ENCODE measurements at regions not wholly inside any gene's neighbourhood (a gene's known extent, or its start where the extent isn't known, plus 50 kb on each side); places are given as distances from the start of the nearest gene placed in this dataset.
"Not testable (repeated sequence)": the region's sequence is repeated elsewhere in the genome, so short reads cannot be mapped to it uniquely, and the experiment has no call there.

DNA sequence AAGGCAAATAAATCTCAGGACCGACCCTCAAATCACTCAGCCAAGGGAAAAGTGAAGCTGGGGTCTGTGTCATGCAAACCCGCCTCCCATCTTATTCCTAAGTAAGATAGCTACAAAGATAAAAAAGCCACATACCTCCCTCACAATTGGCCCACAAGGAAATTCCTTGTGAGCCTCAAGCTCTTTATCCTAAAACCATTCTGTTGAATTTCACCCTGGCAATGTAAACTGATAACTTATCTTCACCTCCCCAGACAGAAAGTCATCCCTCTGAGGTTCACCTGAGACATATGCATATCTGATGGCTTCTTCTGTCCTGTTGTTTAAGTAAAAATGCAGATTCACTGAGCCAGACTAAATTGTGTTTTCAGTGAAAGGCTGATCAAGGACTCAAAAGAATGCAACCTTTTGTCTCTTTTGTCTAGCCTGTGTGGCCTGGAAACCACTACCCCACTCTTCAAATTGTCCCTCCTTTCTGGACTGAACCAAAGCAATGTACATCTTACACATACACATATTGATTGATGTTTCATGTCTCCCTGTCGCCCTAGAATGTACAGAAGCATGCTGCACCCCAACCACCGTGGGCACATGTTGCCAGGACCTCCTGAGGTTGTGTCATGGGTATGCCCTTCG lies 91.3 kb downstream of the MFAP3L start:
- DNase-seq, result no peak

DNA sequence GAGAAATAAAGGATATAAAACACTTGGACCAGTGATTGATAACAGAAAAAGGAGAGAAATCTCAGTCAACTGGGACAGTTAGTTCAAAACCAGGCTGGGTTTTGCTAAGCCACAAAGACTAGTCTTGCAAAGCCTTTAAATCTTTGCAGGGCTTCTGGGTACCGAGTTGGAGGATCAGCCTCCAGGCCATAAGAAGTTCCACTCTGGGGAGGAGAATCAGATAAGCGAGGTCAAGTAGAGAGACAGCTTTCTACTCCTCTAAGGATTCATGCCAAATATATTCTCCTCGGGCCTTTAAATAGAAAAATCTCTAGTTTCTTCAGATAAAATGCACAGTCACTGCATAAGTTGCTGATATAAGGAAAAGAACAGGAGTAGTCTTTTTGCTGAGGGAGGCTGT lies 92.7 kb downstream of the MFAP3L start:
- DNase-seq, result no peak

DNA sequence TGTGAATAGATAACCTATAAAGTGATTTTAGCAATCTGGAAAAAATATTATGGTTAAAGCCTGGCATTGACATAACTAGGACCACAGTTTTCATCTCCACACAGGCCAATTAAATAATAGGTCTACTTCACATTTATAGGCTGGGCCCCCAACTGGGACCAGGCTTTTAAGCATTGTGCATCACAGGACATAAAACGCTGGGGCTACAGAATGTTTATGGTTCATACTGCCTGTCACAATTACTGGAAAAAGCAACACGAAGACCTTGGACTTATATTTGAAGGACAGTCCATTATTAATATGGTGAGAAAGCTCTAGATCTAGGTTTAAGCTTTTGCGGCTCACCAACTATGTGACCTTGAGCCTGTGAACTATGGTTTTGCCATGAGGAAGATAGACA lies 94.2 kb downstream of the MFAP3L start:
- DNase-seq, result no peak

DNA sequence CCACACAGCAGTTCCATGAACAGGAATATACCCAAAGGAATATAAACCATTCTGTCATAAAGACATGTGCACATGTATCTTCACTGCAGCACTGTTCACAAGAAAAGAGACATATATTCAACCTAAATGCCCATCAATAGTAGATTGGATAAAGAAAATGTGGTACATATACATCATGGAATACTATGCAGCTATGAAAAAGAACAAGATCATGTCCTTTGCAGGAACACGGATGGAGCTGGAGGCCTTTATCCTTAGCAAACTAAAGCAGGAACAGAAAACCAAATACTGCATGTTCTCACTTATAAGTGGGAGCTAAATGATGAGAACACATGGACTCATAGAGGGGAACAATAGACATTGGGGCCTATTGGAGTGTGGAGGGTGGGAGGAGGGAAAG lies 95.4 kb downstream of the MFAP3L start:
- not testable (repeated sequence) for DNase-seq

DNA sequence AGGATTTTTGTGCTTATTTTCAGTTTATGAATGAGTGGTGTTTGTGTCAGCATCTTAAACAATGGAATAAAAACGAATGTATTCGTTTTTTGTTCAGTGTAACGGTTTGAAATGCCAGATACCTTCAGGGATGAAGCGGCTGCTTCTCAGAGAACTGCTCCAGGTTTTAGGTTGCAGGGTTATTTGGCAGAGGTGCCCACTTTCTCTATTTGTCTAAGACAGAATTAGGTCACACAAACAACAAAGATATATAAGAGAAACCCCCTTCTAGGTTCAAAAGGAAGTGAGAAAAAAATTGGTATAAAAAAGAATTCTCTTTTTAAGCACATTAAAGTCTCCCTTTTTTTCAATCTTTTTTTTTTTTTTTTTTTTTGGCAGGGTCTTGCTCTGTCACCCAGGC lies 98.9 kb downstream of the MFAP3L start:
- no peak for DNase-seq

DNA sequence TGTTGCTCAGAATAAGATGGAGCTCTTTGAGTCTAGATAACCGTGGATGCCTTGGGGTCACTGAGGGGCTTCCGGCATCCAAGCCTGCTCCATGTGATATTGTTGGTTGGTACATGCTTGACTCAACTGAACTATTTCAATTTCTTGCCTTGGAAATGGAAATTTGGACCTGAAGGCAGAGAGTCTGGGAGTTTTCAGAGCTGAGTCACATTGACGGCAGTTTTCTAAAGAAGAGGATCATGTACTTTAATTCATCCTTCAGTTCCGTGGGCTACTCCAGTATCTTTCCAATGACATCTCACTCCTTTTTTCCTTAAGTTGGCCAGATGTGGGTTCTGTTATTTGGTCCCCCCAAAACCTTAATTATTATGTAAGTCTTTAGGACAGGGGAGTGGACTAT lies 100.5 kb downstream of the MFAP3L start:
- DNase-seq, result no peak

DNA sequence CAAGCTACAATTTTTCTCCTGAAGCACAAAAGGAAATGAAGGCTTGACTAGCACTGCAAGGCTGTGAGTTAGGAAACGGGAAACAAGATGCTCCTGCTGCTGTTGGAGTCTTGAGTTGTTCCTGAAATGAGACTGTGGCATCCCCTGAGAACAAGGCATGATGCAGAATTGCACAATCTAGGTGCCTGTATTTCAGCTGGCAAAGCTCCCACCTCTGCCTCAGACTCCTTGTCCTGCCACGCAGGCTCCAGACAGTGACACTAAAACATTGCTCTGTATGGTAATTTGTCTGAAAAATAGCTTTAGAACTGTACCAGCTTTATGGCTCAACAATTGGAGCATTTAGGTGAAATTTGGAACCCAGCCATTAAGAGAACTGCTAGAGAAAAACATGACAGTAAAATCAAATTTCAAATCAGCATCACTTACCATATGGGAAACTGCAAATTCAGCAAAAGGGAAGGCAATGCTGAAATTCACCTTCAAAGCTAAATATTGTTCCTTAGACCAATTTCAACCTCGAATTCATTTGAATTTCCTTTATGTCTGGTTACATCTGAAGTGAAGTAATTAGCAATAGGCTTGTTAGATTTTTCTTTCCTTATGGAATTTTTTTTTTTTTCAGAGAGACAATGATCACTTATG lies 103.4 kb downstream of the MFAP3L start:
- DNase-seq, result no peak

DNA sequence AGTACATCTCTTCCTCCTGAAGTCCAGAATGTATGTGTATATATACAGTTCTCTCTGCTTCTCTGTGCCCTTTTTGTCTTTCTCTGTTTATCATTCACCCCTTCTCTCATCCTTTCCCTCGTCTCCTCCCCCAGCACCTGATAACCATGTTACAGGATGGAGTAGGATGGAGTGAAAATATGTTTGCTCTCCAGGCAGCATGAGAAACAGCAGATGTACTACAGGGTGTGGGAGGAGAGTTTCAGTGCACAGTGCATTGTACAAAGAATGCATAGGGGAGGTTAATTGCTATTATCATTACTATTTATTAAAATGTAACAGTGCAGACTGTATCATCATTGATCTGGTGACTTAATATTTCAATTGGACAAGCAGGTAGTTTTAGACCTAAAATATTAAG lies 104.5 kb downstream of the MFAP3L start:
- DNase-seq, result no peak

DNA sequence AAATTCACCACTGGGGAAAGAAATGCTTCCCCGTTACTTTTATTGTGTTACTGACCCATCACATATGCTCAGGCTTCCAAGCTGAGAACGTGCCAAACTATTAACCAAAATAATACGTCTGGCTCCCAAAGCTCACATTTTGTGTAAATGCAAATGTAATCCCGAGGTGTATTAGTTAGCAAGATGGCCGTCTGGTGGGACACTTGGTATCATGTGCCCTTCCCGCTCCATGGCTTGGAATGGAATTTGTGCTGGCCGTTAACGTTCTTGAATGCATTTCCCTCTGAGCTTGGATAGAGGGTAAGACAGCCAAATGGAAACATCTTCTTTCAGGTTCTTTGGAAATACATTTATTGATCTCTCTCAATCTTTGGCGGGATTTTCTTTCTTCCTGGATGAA lies 105.0 kb downstream of the MFAP3L start:
- DNase-seq, result no peak

DNA sequence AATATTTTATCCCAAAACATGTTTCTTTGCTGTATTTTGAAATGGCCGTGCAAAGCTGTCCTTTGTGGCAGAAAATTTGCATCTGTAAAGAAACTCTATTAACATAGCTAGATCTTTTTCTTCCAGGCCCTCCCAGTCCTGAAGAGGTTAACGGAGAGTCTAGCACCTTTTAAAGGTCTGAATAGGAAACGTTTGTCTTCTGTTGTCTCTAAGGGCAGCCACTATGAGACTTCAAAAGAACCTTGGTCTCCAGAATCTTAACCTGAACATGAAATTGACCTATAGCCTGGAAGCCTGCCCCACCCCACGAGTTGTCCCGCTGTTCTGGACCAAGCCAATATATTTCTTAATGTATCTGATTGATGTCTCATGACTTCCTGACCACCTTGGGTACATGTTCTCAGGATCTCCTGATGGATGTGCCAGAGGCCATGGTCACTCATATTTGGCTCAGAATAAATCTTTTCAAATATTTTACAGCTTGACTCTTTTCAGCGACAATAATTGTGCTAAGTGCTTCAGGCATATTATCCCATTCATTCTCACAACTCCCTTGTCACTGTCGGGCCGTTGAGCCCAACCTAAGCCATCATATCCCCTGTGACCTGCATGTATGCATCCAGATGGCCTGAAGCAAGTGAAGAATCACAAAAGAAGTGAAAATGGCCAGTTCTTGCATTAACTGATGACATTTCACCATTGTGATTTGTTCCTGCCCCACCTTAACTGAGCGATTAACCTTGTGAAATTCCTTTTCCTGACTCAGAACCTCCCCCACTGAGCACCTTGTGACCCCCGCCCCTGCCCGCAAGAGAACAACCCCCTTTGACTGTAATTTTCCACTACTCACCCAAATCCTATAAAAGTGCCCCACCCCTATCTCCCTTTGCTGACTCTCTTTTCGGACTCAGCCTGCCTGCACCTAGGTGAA lies 106.7 kb downstream of the MFAP3L start:
- not testable (repeated sequence) for DNase-seq

DNA sequence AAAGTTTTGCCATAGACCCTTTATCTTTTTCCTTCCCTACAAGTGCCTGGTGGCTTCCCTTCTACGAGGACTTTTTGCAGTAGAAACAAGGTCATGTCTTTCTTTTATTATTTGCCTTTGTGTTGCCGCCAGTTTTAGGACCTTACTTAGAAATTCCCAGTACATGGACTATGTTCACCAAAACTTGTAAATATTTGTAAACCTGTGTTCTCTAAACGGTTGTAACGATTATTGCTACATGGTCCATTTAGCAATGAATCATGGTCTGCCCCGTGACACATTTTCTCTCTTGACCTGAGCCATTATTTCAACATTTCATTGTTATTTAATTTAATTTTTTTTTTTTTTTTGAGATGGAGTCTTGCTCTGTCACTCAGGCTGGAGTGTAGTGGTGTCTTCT lies 110.7 kb downstream of the MFAP3L start:
- no peak for DNase-seq

DNA sequence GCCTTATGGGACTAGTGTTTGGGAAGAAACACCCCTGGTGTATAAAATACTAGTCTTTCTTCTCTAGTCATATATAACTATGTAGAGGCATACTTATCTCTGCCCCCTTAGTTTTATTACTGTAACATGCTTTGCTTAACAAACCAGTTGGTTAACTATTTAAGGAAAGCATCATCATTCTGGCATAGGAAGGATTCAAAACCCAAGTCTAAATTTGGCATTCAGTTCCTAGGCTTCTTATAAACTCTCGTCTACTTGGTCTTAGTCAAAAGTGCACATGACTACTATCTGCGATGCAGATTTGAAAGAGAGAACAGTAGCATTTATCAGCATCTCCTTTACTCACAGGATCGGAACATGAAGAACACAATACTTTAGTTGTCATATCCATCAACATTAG lies 111.3 kb downstream of the MFAP3L start:
- DNase-seq, result no peak

DNA sequence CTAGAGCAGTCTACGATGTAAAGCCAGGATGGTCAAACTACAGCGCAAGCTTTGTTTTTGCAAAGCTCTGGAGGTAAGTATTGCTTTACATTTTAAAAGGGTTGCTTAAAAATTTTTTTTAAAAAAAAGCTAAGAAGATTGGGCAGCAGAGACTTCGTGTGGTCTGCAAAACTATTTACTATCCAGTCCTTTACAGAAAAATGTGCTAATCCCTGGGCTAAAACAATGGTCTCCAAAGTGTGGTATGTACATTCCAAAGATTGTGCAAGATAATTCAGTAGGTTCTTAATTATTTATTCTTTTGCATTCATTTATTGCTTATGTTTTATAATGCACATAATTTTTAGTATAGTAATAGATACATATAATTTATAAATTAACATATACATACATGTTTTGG lies 113.2 kb downstream of the MFAP3L start:
- no peak for DNase-seq

DNA sequence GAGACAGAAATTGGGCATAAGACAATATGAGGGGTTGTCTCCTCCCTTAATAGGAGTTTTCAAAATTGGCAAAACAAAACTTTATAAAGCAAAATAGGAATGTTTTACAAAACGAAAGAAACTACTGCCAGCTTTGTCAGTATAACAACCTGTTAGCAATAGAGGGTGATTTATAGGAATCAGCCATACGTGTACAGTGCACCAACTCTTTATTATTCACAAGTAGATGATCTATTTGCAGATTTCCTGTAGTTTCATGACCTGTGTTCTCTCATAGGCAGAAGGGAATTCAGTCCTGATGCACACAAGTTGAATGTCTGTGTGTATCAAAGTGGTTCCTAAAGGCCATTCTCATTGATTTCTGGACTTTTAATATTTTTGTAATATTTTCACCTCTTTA lies 116.3 kb downstream of the MFAP3L start:
- DNase-seq, result no peak

DNA sequence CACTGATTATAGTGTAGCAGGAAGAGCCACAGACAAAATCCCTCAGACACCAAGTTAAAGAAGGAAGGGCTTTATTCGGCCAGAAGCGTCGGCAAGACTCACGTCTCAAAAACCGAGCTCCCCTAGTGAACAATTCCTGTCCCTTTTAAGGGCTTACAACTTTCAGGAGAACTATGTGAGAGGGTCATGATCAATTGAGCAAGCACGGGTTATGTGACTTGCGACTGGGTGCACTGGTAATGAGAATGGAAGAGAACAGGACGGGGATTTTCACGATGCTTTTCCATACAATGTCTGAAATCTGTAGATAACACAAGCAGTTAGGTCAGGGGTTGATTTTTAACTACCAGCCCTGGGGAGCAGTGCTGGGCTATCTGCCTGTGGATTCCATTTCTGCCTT lies 116.7 kb downstream of the MFAP3L start:
- no peak for DNase-seq

DNA sequence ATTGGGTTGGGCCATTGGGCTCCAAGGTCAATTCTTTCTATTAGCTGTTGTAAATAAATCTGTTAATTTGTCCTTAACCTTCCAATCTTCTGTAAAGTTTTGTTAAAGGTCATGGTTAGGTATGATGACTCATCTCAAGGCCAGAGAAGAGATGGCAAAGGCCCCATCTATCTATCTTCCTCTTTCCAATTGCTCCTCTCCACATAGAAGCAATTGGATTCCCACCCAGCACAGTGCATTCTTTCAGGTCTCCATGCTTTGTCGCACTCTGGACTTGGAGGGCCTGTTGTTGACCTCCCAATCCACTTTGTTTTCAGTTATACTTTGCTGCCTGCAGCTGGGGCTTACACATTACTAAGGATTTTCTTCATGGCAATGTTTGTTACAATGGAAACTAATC lies 118.5 kb downstream of the MFAP3L start:
- DNase-seq, result no peak

DNA sequence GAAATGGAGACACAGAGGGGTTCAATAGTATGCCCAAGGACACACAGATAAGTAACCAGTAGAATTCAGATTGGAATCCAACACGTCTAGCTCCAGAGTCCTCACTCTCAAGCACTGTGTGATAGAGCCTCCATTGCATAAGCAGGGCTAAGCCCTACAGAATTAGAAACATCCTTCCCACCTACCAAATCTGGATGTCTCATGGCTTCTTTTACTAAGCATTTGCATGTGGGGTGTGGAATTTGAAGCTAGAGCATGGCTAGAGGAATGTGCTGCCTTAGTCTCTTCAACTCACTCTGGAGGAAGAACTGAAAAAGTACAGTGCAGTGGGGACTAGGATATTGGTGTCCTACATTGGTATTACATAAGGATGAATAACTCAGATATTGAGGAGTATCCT lies 119.4 kb downstream of the MFAP3L start:
- no peak for DNase-seq

DNA sequence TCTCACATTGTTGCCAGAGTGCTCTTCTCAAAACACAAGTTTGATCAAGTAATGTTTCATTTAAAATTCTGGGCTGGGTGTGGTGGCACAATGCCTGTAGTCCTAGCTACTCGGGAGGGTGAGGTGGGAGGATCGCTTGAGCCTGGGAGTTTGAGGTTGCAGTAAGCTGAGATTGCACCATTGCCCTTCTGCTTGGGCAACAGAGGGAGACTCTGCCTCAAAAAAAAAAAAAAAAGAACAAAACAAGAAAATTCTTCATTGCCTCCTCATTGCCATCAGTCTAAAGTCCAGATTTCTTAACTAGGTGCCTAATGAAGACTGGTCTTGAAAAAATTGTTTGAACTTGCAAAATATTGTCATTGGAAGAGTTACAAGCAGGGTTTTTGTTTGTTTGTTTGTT lies 120.1 kb downstream of the MFAP3L start:
- no peak for DNase-seq

DNA sequence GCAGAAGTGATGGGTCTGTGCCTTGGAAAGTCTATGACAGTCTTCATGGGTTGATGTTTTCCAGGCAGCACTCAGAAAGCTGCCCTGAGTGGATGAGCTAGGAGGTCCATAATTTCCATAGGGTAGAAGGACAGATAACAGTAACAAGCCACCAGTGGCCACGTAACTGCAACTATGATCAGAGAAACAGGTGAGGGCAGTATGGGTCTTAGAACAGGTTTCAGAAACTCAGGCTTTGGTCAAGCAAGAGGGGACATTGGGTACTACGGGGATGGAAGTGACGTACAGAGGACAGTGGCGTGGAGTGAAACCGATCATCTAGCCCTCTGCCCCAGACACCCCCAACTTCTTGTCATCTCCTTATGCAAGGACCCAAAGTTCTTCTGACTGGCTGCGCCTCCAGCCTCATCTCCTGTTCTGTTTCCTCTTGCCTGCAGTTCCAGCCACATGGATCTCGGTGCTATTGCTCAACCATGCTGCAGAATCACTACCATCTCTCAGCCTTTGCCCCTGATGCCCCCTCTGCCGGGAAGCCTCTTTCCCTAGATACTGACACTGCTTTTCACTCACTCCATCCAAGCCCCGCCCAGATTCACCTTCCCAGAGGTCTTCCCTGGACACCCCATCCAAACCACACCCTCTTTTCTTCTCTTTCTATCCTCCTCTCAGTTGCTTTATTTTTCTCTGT lies 123.4 kb downstream of the MFAP3L start:
- DNase-seq, result no peak

DNA sequence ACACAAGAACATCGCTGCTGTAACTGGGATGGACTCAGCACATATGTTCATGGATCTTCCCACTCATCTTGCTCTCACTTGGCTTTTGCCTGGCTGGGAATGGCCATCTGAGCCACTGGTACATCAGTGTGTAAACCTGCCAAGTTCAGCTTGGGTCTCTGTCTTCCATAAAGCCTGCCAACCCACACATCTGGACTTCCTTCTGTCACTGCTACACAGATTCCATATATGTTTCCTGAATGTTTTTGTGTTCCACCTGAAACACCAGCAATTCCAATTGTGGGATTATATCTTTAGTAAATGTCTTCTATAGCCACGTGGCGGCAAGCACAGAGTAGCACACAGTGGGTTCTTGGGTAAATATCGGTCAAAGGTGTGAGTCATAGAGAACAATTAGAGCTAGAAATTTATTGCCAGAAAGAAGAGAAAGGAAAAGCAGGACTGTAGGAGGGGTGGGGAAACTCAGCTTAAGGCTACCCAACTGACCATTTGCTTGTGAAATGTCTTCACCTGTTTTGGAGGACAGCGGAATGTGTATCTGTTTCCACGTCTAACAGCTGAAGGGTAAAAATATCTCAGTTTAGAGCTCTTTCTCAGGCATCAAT lies 125.9 kb downstream of the MFAP3L start:
- DNase-seq, result no peak

DNA sequence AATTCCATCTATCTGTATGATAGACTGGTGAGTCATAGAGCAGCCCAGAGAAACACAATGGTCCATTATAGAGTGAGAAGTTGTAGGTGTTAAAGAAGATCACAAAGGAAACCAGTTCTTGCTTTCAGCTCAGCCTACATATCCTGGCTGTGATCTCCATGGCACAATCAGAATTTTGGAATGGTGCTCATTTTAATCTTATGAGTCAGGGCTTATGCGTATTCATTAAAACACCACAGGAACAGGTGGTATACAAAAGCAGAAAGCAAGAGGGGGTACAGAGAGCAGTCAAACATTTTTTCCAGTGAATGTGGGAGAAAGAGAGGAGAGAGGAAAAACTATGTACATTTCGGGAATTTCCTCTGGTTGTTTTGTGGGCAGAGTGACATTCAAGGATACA lies 126.9 kb downstream of the MFAP3L start:
- no peak for DNase-seq

DNA sequence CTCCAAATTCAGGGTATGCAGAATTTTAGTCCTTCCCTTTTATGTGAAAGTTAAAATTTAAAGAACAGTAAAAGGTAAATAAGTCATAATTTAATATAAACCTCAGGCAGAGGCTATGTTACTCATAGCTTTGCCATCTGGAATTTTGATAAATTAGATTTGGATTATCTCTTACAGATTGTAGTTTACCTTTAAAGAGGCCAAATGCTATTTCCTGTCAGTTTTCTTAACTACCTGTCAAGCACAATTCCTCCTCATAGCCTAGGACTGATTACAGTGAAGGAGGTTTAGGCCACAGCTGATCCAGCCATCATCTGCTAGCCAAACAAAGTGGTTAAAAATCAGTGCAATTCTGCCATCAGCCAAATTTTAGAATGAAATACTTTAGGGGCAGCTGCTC lies 128.1 kb downstream of the MFAP3L start:
- no peak for DNase-seq

DNA sequence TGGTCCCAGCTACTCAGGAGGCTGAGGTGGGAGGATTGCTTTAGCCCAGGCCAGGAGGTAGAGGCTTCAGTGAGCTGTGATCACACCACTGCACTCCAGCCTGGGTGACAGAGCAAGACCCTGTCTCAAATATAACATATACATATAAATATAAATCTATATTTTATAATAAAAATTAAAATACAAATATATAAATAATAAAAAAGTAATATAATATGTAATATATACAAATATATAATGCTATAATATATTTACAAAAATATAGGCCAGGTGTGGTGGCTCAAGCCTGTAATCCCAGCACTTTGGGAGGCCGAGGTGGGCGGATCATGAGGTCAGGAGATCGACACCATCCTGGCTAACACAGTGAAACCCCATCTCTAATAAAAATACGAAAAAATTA lies 131.4 kb downstream of the MFAP3L start:
- not testable (repeated sequence) for DNase-seq
